Natural killer cell treated with Interleukin-12 subunit alpha and Interleukin-12 subunit beta and Interleukin-15 and Interleukin-18, amount 100 ng/mL, for 72 hours (primary cell): ENCODE measurements at regions not wholly inside any gene's neighbourhood (a gene's known extent, or its start where the extent isn't known, plus 50 kb on each side); places are given as distances from the start of the nearest gene placed in this dataset.
"Not testable (repeated sequence)": the region's sequence is repeated elsewhere in the genome, so short reads cannot be mapped to it uniquely, and the experiment has no call there.

Experiments
- ATAC-seq, 2 donors: fragments of 150-1000 bp; cut with Tn5 transposase in 1 of 2; sonication (Bioruptor Pico), chemical (Tn5 transposase) in 1 of 2; 2 replicates each; pipeline ENCODE4 v1.10.0; 2021
- DNase-seq: peaks from one replicate; pipeline ENCODE4 v3.0.0; 2022; ENCODE audit warnings: low spot score
- H3K27ac Mint-ChIP-seq, 2 donors: 1 replicate in 1 of 2; 2 replicates in 1 of 2; pipeline ENCODE4 v1.8.0; 2022; ENCODE audit warnings: mixed read lengths in 2 of 2, mild to moderate bottlenecking in 1 of 2, moderate library complexity in 1 of 2
- H3K27me3 Mint-ChIP-seq, 2 donors: 1 replicate in 1 of 2; 2 replicates in 1 of 2; pipeline ENCODE4 v1.8.0; 2022; ENCODE audit warnings: mixed read lengths in 2 of 2
- H3K36me3 Mint-ChIP-seq: one replicate; pipeline ENCODE4 v1.8.0; 2022; ENCODE audit warnings: mixed read lengths
- H3K4me1 Mint-ChIP-seq, 2 donors: 1 replicate in 1 of 2; 2 replicates in 1 of 2; pipeline ENCODE4 v1.8.0; 2022; ENCODE audit warnings: low read depth in 2 of 2, mixed read lengths in 2 of 2, mild to moderate bottlenecking in 1 of 2
- H3K4me3 Mint-ChIP-seq: one replicate; pipeline ENCODE4 v1.8.0; 2022; ENCODE audit warnings: mixed read lengths
- H3K9me3 Mint-ChIP-seq: 2 replicates; pipeline ENCODE4 v1.8.0; 2022; ENCODE audit warnings: mixed read lengths

DNA sequence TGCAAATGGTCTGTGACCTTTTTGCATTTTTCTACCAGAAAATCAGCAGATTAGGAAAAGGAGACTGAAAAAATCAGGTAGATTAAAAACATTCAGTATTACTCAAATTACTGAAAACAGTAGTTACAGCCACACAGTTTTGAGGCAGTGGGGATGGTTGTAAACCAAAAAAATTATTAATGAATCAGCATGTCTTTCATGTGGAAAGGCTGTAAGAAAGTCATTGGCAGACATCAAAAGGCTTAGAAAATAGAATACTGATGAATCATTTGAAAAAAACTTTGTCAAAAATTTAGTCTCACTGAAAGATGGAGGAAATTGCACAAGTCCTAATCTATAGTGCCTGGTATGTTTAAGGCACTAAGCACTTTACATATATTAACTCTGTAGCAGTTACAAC is 133.9 kb upstream of the GCFC2 start:
- Mint-ChIP-seq H3K9me3 (no peaks in the 10 kb centered on the region), H3K27ac (no peak overlapping the region), H3K27me3 (no peaks in the 10 kb centered on the region), H3K4me1 (no peaks in the 10 kb centered on the region), H3K36me3 (no peaks in the 10 kb centered on the region), H3K4me3 (no peak overlapping the region)
- ATAC-seq (no peak), DNase-seq (no peak)

DNA sequence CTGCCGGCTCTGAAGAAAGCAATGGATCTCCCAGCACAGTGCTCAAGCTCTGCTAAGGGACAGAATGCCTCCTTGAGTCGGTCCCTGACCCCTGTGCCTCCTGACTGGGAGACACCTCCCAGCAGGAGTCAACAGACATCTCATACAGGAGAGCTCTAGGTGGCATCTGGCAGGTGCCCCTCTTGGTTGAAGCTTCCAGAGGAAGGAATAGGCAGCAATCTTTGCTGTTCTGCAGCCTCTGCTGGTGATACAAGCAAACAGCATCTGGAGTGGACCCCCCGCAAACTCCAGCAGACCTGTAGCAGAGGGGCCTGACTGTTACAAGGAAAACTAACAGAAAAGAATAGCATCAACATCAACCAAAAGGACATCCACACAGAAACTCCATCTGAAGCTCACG is 123.9 kb upstream of the GCFC2 start:
- not testable (repeated sequence) for DNase-seq, H3K36me3 Mint-ChIP-seq, H3K9me3 Mint-ChIP-seq, ATAC-seq, H3K4me3 Mint-ChIP-seq, H3K27me3 Mint-ChIP-seq, H3K4me1 Mint-ChIP-seq, H3K27ac Mint-ChIP-seq

DNA sequence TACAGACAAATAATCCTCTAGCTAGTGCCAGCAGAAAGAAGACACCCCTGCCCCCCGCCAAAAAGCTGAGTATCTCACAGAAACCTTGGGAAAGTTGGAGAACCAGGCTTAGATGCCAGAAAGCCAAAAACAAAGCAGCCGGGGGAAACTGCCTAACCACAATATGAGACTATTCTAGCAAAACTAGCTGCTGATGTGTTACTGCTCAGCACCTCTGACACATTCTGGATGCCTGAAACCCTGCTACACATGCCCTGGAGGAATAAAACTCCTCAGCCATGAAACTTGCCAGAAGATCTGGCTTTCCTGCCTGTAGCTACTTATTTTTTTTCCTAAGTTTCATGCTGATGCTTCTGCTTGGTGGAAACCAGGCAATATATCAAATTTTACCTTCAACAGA is 122.7 kb upstream of the GCFC2 start:
- no peaks in the 10 kb centered on the region for H3K27me3 Mint-ChIP-seq

DNA sequence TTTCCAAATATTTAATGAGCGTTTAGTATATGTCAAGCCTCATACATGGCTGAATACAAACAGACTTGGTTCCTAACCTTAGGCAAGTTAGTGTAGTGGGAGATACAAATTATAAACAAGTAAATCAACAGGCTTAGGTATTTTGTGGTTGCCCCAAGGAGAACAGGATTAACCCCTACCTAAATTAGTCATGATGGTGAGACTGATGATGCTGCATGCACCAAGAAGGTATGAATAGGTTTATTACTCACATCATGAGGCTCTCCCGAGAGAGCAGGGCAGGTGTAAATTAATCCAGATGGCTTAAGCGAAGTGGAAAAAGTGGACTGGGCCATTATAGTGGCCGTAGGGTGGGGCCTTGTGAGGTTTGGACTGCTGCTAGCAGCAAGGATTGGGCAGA is 118.1 kb upstream of the GCFC2 start:
- H3K36me3 Mint-ChIP-seq, result no peaks in the 10 kb centered on the region
- no peaks in the 10 kb centered on the region for H3K4me1 Mint-ChIP-seq
- no peaks in the 10 kb centered on the region for H3K27me3 Mint-ChIP-seq
- no peak overlapping the region for H3K4me3 Mint-ChIP-seq
- ATAC-seq (no peak), DNase-seq (no peak)
- H3K27ac Mint-ChIP-seq, result no peak overlapping the region
- H3K9me3 Mint-ChIP-seq, result peaks cover 5% of the 10 kb centered on the region

More for the DNA sequence above, 122.7 kb upstream of the GCFC2 start:
- ATAC-seq (no peak), DNase-seq (no peak)
- H3K4me3 Mint-ChIP-seq, result no peak overlapping the region
- peaks cover 4% of the 10 kb centered on the region for H3K36me3 Mint-ChIP-seq
- no peak overlapping the region for H3K27ac Mint-ChIP-seq
- no peaks in the 10 kb centered on the region for H3K4me1 Mint-ChIP-seq
- H3K9me3 Mint-ChIP-seq, result peaks cover 8% of the 10 kb centered on the region

DNA sequence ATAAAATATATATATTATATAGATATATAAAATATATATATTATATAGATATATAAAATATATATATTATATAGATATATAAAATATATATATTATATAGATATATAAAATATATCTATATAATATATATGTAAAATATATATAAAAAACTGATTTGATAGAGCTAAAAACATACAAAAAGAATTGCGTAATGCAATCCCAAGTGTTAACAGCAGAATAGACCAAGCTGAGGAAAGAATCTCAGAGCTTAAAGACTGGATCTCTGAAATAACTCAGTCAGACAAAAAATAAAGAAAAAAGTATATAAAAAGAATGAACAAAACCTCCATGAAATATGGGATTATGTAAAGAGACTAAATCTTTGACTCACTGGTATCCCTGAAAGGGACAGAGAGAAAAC is 112.8 kb upstream of the GCFC2 start:
- H3K27me3 Mint-ChIP-seq, H3K4me1 Mint-ChIP-seq, DNase-seq, H3K4me3 Mint-ChIP-seq, H3K36me3 Mint-ChIP-seq, ATAC-seq, H3K27ac Mint-ChIP-seq: not testable (repeated sequence)
- H3K9me3 Mint-ChIP-seq, result peaks cover 14% of the 10 kb centered on the region

DNA sequence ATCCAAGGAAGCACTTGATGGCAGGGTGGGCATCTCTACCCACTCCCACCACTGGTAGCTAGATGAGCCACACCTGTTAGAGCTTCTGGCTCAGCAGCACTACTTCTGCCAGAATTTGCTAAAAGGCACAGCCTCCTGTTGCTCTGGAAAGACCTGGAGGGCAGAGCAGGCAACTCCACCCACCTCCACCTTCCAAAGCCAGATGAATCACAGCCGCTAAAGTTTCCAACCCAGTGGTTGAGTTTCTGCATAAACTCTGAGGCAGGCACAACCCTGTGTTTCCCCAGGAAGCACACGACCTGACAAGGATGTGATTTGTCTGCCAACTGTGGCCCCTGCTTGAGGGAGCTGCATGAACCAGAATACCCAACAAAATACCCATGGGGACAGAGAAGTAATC is 111.6 kb upstream of the GCFC2 start:
- Mint-ChIP-seq H3K4me1 (no peaks in the 10 kb centered on the region), H3K27ac (no peak overlapping the region), H3K9me3 (peaks cover 14% of the 10 kb centered on the region), H3K4me3 (no peak overlapping the region), H3K27me3 (no peaks in the 10 kb centered on the region), H3K36me3 (peaks cover 4% of the 10 kb centered on the region)
- no peak for DNase-seq
- ATAC-seq, result no peak

DNA sequence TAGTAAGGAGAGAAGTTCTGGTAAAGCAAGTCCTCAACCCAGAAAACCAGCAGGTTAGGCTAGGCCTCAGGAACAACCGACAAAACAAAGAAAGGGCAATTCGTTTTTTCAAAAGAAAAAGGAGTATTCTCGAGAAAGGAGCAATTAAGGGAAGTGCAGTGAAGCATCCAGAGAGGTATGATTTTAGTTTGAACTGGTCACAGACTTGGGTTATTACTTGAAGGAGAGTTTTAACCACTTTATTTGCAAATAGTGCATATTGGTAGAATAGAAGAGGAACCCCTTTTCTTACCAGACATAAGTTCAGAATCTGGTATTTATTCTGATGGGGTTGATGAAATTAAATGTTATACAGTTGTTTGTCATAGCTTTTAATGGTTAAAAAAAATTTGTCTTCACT is 110.0 kb upstream of the GCFC2 start:
- no peak overlapping the region for H3K4me3 Mint-ChIP-seq
- ATAC-seq (no peak), DNase-seq (no peak)
- no peak overlapping the region for H3K27ac Mint-ChIP-seq
- no peaks in the 10 kb centered on the region for H3K4me1 Mint-ChIP-seq
- no peaks in the 10 kb centered on the region for H3K27me3 Mint-ChIP-seq
- H3K9me3 Mint-ChIP-seq, result peaks cover 14% of the 10 kb centered on the region
- peaks cover 4% of the 10 kb centered on the region for H3K36me3 Mint-ChIP-seq

DNA sequence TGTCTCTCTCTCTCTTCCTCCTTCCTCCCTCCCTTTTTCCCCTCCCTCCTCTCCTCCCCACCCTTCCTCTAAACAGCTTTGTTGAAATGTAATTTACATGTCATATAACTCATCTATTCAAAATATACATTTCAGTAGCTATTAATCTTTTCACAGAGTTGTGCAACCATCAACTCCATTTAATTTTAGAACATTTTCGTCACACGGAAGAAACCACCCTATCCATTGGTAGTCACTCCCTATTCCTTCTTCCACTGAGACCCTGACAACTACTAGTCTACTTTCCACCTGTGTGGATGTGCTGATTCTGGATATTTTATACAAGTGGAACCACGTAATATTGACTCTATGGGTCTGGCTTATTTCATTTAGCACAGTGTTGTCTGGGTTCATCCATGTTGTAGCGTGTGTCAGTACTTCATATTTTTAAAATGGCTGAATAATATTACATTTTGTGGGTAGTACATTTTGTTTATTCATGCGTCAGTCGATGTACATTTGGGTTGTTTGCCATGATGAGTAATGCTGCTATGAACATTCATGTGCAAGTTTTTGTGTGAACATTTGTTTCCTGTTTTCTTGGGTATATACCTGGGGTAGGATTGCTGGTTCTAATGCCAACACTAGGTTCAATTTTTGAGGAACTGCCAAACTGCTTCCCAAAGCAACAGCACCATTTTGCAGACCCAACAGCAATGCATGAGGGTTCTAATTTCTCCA is 100.1 kb upstream of the GCFC2 start:
- DNase-seq (no peak), ATAC-seq (no peak)
- Mint-ChIP-seq H3K4me1 (no peaks in the 10 kb centered on the region), H3K9me3 (no peaks in the 10 kb centered on the region), H3K36me3 (no peaks in the 10 kb centered on the region), H3K4me3 (no peak overlapping the region), H3K27ac (no peak overlapping the region), H3K27me3 (no peaks in the 10 kb centered on the region)

DNA sequence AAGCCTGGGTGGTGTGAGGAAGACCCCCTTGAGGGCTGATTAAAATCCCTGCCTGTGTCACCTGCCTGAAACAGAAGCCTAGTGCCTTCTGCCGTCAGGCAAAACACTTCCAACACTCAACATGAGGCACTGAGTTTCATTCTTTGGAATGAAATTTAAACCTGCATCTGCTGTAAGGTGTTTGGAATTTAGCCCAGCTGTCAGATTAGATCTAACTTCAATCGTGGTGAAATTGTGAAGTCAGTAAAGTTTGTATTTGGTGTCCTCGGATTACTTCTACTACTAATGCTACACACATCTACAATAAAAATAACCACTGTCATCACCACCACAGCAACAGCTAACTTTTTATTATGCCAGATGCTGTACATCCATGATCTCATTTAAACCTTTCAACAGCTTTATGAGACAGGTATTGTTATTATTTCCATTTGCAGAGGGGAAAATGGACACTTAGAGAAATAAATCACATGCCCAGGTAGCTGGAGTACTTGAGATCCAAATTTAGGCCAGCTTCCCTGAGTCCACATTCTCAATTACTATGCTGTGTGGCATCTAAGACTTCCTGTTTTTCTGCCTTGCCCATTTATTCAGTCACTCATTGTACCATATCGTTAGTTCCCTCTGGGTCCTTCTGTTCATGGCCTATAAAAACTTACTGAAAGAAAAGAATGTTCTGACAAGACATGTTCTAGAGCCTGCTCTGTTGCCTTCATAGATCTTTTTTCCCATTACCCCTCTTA is 98.2 kb upstream of the GCFC2 start:
- Mint-ChIP-seq H3K4me3 (no peak overlapping the region), H3K36me3 (no peaks in the 10 kb centered on the region), H3K4me1 (no peaks in the 10 kb centered on the region), H3K27ac (no peak overlapping the region), H3K9me3 (peaks cover 5% of the 10 kb centered on the region), H3K27me3 (no peaks in the 10 kb centered on the region)
- ATAC-seq (no peak), DNase-seq (no peak)

DNA sequence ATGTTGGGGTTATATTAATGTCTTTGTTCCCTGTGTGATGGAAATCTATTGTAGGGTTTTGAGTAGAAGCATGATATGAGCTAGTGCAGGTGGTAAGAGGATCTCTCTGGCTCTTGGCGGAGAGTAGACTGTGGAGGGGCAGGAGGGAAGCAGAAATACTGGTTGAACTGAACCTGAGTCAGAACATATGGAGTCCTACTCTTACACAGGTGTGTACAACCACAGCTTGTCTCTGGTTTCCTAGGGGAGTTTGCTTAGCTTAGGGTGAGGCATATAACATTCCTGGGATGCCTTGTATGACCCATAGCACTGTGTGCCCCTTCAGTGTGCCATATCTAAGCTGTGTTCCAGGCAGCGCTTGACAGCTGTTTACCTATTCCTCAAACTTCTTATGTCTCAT is 97.3 kb upstream of the GCFC2 start:
- H3K4me3 Mint-ChIP-seq, result no peak overlapping the region
- ATAC-seq, result no peak

DNA sequence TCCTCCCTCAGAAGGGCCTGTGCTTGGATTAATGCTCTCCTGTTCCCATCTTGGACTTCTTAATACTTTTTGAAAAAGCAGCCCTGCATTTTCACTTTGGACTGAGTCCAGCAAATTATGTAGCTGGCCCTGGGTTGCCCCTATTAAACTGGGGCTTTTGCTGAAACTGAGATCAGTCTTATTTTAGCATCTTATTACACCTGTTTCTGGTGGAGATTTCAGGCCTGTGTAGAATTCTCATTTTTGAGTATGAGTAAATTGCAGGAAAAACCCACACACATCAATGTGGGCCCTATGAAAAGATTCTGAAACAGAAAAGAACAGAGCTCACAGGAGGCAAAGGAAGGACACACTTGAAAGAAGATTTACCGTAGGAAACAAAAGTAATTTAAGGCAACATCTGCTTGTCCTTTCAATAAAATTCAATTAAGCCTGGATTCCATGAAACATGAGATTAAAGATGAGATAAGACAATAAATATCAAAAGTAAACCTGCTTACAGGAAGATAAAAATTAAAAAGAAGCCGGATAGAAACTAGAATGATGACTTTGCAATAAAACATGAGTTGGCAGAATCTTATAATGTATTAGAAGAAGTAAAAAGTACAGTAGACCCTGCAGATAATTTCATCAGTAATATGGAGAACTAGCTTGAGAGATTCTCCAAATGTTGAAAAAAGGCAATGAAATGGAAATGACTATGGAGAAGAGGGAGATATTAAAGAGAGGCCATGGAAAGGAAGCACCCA is 90.7 kb upstream of the GCFC2 start:
- peaks cover 8% of the 10 kb centered on the region for H3K9me3 Mint-ChIP-seq
- H3K27ac Mint-ChIP-seq, result no peak overlapping the region
- H3K27me3 Mint-ChIP-seq, result no peaks in the 10 kb centered on the region
- H3K36me3 Mint-ChIP-seq, result no peaks in the 10 kb centered on the region
- ATAC-seq (no peak), DNase-seq (no peak)
- H3K4me3 Mint-ChIP-seq, result no peak overlapping the region
- H3K4me1 Mint-ChIP-seq, result no peaks in the 10 kb centered on the region

More for the DNA sequence above, 97.3 kb upstream of the GCFC2 start:
- Mint-ChIP-seq H3K27me3 (no peaks in the 10 kb centered on the region), H3K4me1 (no peaks in the 10 kb centered on the region), H3K9me3 (peaks cover 8% of the 10 kb centered on the region), H3K36me3 (no peaks in the 10 kb centered on the region), H3K27ac (no peak overlapping the region)
- DNase-seq, result no peak

DNA sequence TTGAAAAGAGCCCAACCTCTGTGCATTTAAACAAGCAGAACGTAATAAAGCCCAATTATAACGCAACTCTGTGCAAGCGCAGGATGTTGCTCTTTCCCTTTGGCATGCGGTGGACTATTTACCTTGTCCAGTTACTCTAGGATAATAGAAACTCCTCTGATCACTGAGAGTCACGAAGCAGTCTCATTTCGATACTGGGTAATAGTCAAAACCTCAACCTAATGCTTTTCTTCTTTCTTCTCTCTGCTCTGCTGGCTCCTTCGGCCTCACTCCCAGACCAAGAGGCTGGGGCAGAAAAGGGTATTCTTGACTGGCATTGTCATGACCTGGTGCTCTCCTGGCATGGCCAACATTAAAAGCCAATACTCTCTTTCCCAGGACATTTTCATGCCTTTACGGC is 89.7 kb upstream of the GCFC2 start:
- Mint-ChIP-seq H3K27me3 (no peaks in the 10 kb centered on the region), H3K4me3 (no peak overlapping the region), H3K27ac (no peak overlapping the region), H3K4me1 (no peaks in the 10 kb centered on the region), H3K36me3 (no peaks in the 10 kb centered on the region), H3K9me3 (peaks cover 8% of the 10 kb centered on the region)
- no peak for ATAC-seq
- DNase-seq, result no peak

DNA sequence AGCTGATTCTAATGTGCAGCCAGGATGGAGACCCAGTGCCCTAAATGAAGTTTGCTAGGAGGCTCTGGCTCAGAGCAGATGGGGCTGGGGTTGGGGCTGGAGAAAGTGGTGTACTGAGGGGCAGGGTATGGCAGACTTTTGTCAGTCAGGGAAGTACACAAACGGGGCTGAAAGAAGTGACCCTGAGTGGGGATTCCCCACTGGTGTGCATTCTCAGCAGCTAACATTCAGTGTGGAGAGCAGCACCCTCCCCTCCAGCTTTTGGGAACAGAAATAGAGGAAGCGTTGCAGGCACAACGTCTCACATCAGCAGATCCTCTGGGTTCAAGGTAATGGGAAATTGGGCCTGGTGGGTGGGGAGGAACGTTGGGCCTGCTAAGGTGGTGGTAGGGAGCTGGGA is 89.1 kb upstream of the GCFC2 start:
- DNase-seq (no peak), ATAC-seq (no peak)
- peaks cover 8% of the 10 kb centered on the region for H3K9me3 Mint-ChIP-seq
- no peaks in the 10 kb centered on the region for H3K4me1 Mint-ChIP-seq
- H3K27me3 Mint-ChIP-seq, result no peaks in the 10 kb centered on the region
- H3K36me3 Mint-ChIP-seq, result no peaks in the 10 kb centered on the region
- no peak overlapping the region for H3K27ac Mint-ChIP-seq
- H3K4me3 Mint-ChIP-seq, result no peak overlapping the region

DNA sequence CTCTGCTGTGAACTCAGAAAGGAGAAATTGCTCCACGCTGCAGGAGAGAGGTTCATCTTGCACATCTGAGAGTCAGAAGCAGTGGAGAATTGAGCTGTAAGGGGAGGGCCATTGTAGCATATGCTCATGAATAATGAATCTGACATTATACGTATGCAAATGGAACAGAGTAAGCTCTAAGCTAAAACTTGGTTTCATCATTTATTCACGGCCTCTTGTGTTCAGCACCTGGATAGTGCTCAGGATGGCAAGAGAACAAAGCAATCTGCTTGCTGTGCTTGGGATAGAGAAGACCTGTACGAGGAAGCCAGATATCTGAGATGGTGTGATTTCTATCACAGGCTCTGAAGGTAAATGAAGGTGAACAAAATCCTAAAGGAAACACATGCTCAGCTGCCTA is 87.9 kb upstream of the GCFC2 start:
- Mint-ChIP-seq H3K27me3 (no peaks in the 10 kb centered on the region), H3K27ac (no peak overlapping the region), H3K4me3 (no peak overlapping the region), H3K36me3 (no peaks in the 10 kb centered on the region), H3K4me1 (no peaks in the 10 kb centered on the region), H3K9me3 (no peaks in the 10 kb centered on the region)
- no peak for DNase-seq
- no peak for ATAC-seq
